Astrocyte (in vitro differentiated cells and primary cell): ENCODE measurements at regions not wholly inside any gene's neighbourhood (a gene's known extent, or its start where the extent isn't known, plus 50 kb on each side); places are given as distances from the start of the nearest gene placed in this dataset.
"Not testable (repeated sequence)": the region's sequence is repeated elsewhere in the genome, so short reads cannot be mapped to it uniquely, and the experiment has no call there.

Source experiments
- DNase-seq: peaks from one replicate; pipeline ENCODE4 v3.0.0-alpha.2; 2010; ENCODE audit warnings: low read depth
- FAIRE-seq: peaks from 2 replicates; lab custom pipeline; 2011; peaks lifted over from hg19 to GRCh38; lab: Jason Lieb, UNC
- H2AFZ ChIP-seq: 2 replicates; pipeline ENCODE4 v1.6.0; 2012; ENCODE audit warnings: low read depth, low read length, inconsistent platforms
- H3K27ac ChIP-seq: 2 replicates; pipeline ENCODE4 v1.5.1; 2011; ENCODE audit warnings: low read depth, low read length, inconsistent platforms
- H3K27me3 ChIP-seq: 2 replicates; pipeline ENCODE4 v1.6.0; 2011; ENCODE audit warnings: low read length, inconsistent platforms; ENCODE audit not compliant: insufficient read depth
- H3K36me3 ChIP-seq: 2 replicates; pipeline ENCODE4 v1.5.1; 2011; ENCODE audit warnings: low read length, inconsistent platforms; ENCODE audit not compliant: insufficient read depth
- H3K4me1 ChIP-seq: 2 replicates; pipeline ENCODE4 v1.5.1; 2011; ENCODE audit warnings: low read length, inconsistent platforms; ENCODE audit not compliant: insufficient read depth
- H3K4me2 ChIP-seq: 2 replicates; pipeline ENCODE4 v1.6.0; 2012; ENCODE audit warnings: low read length, inconsistent platforms
- H3K4me3 ChIP-seq: 2 replicates; pipeline ENCODE4 v1.5.1; 2011; ENCODE audit warnings: low read depth, mild to moderate bottlenecking, low read length, inconsistent platforms; ENCODE audit not compliant: insufficient read depth
- H3K79me2 ChIP-seq: 2 replicates; pipeline ENCODE4 v1.6.0; 2012; ENCODE audit warnings: mild to moderate bottlenecking, low read length, inconsistent platforms; ENCODE audit not compliant: insufficient read depth
- H3K9ac ChIP-seq: 2 replicates; pipeline ENCODE4 v1.6.0; 2012; ENCODE audit warnings: mild to moderate bottlenecking, low read length, inconsistent platforms
- H3K9me3 ChIP-seq: 2 replicates; pipeline ENCODE4 v1.5.1; 2012; ENCODE audit warnings: low read depth, mild to moderate bottlenecking, low read length, inconsistent platforms; ENCODE audit not compliant: insufficient read depth
- H4K20me1 ChIP-seq: 2 replicates; pipeline ENCODE4 v1.6.0; 2012; ENCODE audit warnings: low read length, inconsistent platforms; ENCODE audit not compliant: insufficient read depth
- H3K27ac Mint-ChIP-seq: one replicate; pipeline ENCODE4 v1.8.0; 2021; ENCODE audit warnings: mild to moderate bottlenecking, mixed read lengths; ENCODE audit not compliant: unreplicated experiment
- H3K27me3 Mint-ChIP-seq: one replicate; pipeline ENCODE4 v1.8.0; 2021; ENCODE audit warnings: low read depth, mixed read lengths; ENCODE audit not compliant: unreplicated experiment
- H3K36me3 Mint-ChIP-seq: one replicate; pipeline ENCODE4 v1.8.0; 2021; ENCODE audit warnings: low read depth, mixed read lengths; ENCODE audit not compliant: unreplicated experiment
- H3K4me1 Mint-ChIP-seq: one replicate; pipeline ENCODE4 v1.8.0; 2021; ENCODE audit warnings: low read depth, mixed read lengths; ENCODE audit not compliant: unreplicated experiment
- H3K4me3 Mint-ChIP-seq: one replicate; pipeline ENCODE4 v1.8.0; 2021; ENCODE audit warnings: mild to moderate bottlenecking, moderate library complexity, mixed read lengths; ENCODE audit not compliant: unreplicated experiment
- H3K9me3 Mint-ChIP-seq: one replicate; pipeline ENCODE4 v1.8.0; 2021; ENCODE audit warnings: mild to moderate bottlenecking, mixed read lengths; ENCODE audit not compliant: unreplicated experiment
- CTCF ChIP-seq: IDR thresholded peaks from 2 replicates; pipeline ENCODE4 v1.5.1; 2011; ENCODE audit warnings: low read depth, mild to moderate bottlenecking, inconsistent platforms, low read length, moderate library complexity; ENCODE audit not compliant: insufficient read depth
- EZH2 ChIP-seq: IDR thresholded peaks from 2 replicates; pipeline ENCODE4 v1.6.1; 2012; ENCODE audit warnings: mild to moderate bottlenecking, low read length, inconsistent platforms; ENCODE audit not compliant: insufficient read depth

DNA sequence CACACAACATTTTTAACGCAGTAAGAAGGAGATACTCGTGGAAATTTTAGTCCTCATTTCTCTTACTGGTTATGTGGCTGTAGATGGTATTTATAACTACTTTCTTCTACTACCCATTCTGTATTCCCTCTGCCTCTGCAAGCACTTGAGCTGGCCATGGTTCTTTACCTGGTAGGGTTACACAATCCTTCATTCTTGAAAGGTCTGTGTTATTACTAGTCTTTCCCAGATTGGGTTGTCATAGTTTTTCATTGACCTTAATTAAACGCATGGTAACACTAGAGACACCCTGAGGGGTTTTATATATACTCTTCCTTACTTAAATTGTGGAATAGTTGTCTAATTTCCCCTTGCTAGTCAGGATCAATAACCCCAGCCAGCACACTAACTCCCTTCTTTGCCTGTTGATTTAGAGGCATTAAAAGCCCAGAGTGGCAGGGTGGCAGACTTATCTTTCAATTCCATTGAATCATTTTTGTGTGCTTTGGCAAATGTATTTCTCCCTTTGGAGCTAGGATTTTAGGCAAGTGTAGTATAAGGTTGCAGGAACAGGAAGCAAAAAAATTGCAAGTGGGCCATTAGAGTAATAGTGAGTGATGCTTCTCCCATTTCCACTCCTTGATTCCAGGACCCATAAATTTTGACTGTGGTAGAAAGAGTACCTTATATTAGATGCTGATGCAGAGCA is 113.6 kb upstream of the EMCN start:
- no peak overlapping the region for H3K4me2 ChIP-seq
- H3K79me2 ChIP-seq = no peaks in the 10 kb centered on the region
- FAIRE-seq = no peak
- no peak overlapping the region for H2AFZ ChIP-seq
- DNase-seq = no peak
- H3K4me3 Mint-ChIP-seq = no peak overlapping the region
- H3K27me3 Mint-ChIP-seq = no peaks in the 10 kb centered on the region
- H3K9ac ChIP-seq = no peak overlapping the region
- no peaks in the 10 kb centered on the region for H3K4me1 ChIP-seq
- no peaks in the 10 kb centered on the region for H3K36me3 Mint-ChIP-seq
- no peaks in the 10 kb centered on the region for H3K27me3 ChIP-seq
- no peak overlapping the region for H3K27ac Mint-ChIP-seq
- H3K9me3 ChIP-seq = no peaks in the 10 kb centered on the region
- H3K36me3 ChIP-seq = no peaks in the 10 kb centered on the region
- no peak overlapping the region for H3K27ac ChIP-seq
- no peaks in the 10 kb centered on the region for H4K20me1 ChIP-seq
- no peaks in the 10 kb centered on the region for H3K4me1 Mint-ChIP-seq
- TF ChIP-seq EZH2 = no peak
- TF ChIP-seq CTCF = no peak
- no peak overlapping the region for H3K4me3 ChIP-seq
- H3K9me3 Mint-ChIP-seq = no peaks in the 10 kb centered on the region

GRCh38 chr4:100630341-100630740 is 112.5 kb upstream of the EMCN start:
- Mint-ChIP-seq H3K9me3 (peaks cover 6% of the 10 kb centered on the region), H3K27me3 (no peaks in the 10 kb centered on the region), H3K27ac (no peak overlapping the region), H3K36me3 (no peaks in the 10 kb centered on the region), H3K4me3 (no peak overlapping the region), H3K4me1 (no peaks in the 10 kb centered on the region)
- no peaks in the 10 kb centered on the region for H3K27me3 ChIP-seq
- H3K4me2 ChIP-seq = no peak overlapping the region
- no peak overlapping the region for H3K9ac ChIP-seq
- H4K20me1 ChIP-seq = no peaks in the 10 kb centered on the region
- H3K9me3 ChIP-seq = no peaks in the 10 kb centered on the region
- FAIRE-seq (no peak), DNase-seq (no peak)
- no peak overlapping the region for H3K4me3 ChIP-seq
- H3K79me2 ChIP-seq = no peaks in the 10 kb centered on the region
- no peaks in the 10 kb centered on the region for H3K36me3 ChIP-seq
- H2AFZ ChIP-seq = no peak overlapping the region
- no peaks in the 10 kb centered on the region for H3K4me1 ChIP-seq
- no peak overlapping the region for H3K27ac ChIP-seq
- TF ChIP-seq CTCF (no peak), EZH2 (no peak)

GRCh38 chr4:100609810-100610209 is 92.0 kb upstream of the EMCN start:
- H3K27me3 ChIP-seq = no peaks in the 10 kb centered on the region
- no peak overlapping the region for H3K4me3 ChIP-seq
- H3K9me3 ChIP-seq = no peaks in the 10 kb centered on the region
- H4K20me1 ChIP-seq = no peaks in the 10 kb centered on the region
- no peaks in the 10 kb centered on the region for H3K79me2 ChIP-seq
- no peak overlapping the region for H3K4me2 ChIP-seq
- Mint-ChIP-seq H3K4me3 (no peak overlapping the region), H3K9me3 (no peaks in the 10 kb centered on the region), H3K27ac (no peak overlapping the region), H3K36me3 (no peaks in the 10 kb centered on the region), H3K4me1 (no peaks in the 10 kb centered on the region), H3K27me3 (no peaks in the 10 kb centered on the region)
- no peaks in the 10 kb centered on the region for H3K36me3 ChIP-seq
- TF ChIP-seq EZH2 = no peak
- TF ChIP-seq CTCF = no peak
- H2AFZ ChIP-seq = no peak overlapping the region
- no peak overlapping the region for H3K9ac ChIP-seq
- no peaks in the 10 kb centered on the region for H3K4me1 ChIP-seq
- H3K27ac ChIP-seq = no peak overlapping the region
- no peak for DNase-seq
- FAIRE-seq = no peak

GRCh38 chr4:100608651-100609050 is 90.8 kb upstream of the EMCN start:
- not testable (repeated sequence) for DNase-seq, H3K36me3 Mint-ChIP-seq, H3K4me1 ChIP-seq, H3K27me3 ChIP-seq, H3K9me3 ChIP-seq, H3K36me3 ChIP-seq, FAIRE-seq, H2AFZ ChIP-seq, H3K27ac Mint-ChIP-seq, H3K9me3 Mint-ChIP-seq, H3K9ac ChIP-seq, H3K4me3 ChIP-seq, H3K27me3 Mint-ChIP-seq, H3K4me3 Mint-ChIP-seq, H3K27ac ChIP-seq, H3K4me2 ChIP-seq, H4K20me1 ChIP-seq, H3K79me2 ChIP-seq, H3K4me1 Mint-ChIP-seq
